Kidney tubule cell (primary cell): ENCODE measurements at regions not wholly inside any gene's neighbourhood (a gene's known extent, or its start where the extent isn't known, plus 50 kb on each side); places are given as distances from the start of the nearest gene placed in this dataset.

Experiments used
- DNase-seq: peaks from one replicate; pipeline ENCODE4 v3.0.0-alpha.2; 2018; ENCODE audit warnings: low spot score

GRCh38 chr12:123077298-123078119, 73.4 kb downstream of the PITPNM2 start:
- DNase-seq = no peak

- DNase-seq = peak; percentile 24
These were observed 74.1 kb downstream of the PITPNM2 start for GRCh38 chr12:123076604-123077297.

GRCh38 chr12:123075646-123076171, 75.2 kb downstream of the PITPNM2 start:
- DNase-seq = peak; percentile 37

- DNase-seq = no peak
These were observed 75.7 kb downstream of the PITPNM2 start for GRCh38 chr12:123075087-123075645.

- DNase-seq = no peak
These were observed 76.7 kb downstream of the PITPNM2 start for GRCh38 chr12:123073962-123074801.

- no peak for DNase-seq
These were observed 77.6 kb downstream of the PITPNM2 start for GRCh38 chr12:123073292-123073691.

- DNase-seq = no peak
These were observed 79.0 kb downstream of the PITPNM2 start for GRCh38 chr12:123071857-123072256.

- DNase-seq = no peak
These were observed 79.6 kb downstream of the PITPNM2 start for GRCh38 chr12:123071099-123071800.

- DNase-seq = peak; percentile 22
These were observed 80.4 kb downstream of the PITPNM2 start for GRCh38 chr12:123070267-123071081.

GRCh38 chr12:123069436-123070266, 81.2 kb downstream of the PITPNM2 start:
- DNase-seq = no peak

GRCh38 chr12:123067654-123068053, 83.2 kb downstream of the PITPNM2 start:
- DNase-seq = no peak

GRCh38 chr12:123066384-123066710, 84.5 kb downstream of the PITPNM2 start:
- DNase-seq = no peak

GRCh38 chr12:123065676-123066383, 85.1 kb downstream of the PITPNM2 start:
- no peak for DNase-seq

- no peak for DNase-seq
These were observed 84.6 kb downstream of the ARL6IP4 start for GRCh38 chr12:123064885-123065619.

GRCh38 chr12:123064366-123064765, 83.9 kb downstream of the ARL6IP4 start:
- no peak for DNase-seq

GRCh38 chr12:123063535-123063934, 83.1 kb downstream of the ARL6IP4 start:
- DNase-seq = peak; percentile 34

- peak; percentile 73 for DNase-seq
These were observed 82.4 kb downstream of the ARL6IP4 start for GRCh38 chr12:123062681-123063486.
